Umbilical cord (tissue), 1 donor: ENCODE measurements at regions not wholly inside any gene's neighbourhood (a gene's known extent, or its start where the extent isn't known, plus 50 kb on each side); places are given as distances from the start of the nearest gene placed in this dataset.

Experiments used
- DNase-seq: peaks from one replicate; pipeline ENCODE4 v3.0.0-alpha.2; 2015; ENCODE audit warnings: low spot score

- no peak for DNase-seq
Observed at GRCh38 chr17:6940186-6940649, 55.6 kb upstream of the ALOX12 start.

GRCh38 chr17:6941989-6942388, 53.9 kb upstream of the ALOX12 start:
- no peak for DNase-seq

GRCh38 chr17:6943406-6943805, 52.4 kb upstream of the ALOX12 start:
- DNase-seq = no peak
